Gastroesophageal sphincter (tissue), 3 donors: ENCODE measurements at regions not wholly inside any gene's neighbourhood (a gene's known extent, or its start where the extent isn't known, plus 50 kb on each side); places are given as distances from the start of the nearest gene placed in this dataset.

ENCODE experiments used
- EP300 ChIP-seq: sonication (generic); formaldehyde crosslinking; IDR thresholded peaks from one replicate; pipeline ENCODE4 v1.6.1; 2017; ENCODE audit warnings: antibody characterized with exemption, mild to moderate bottlenecking
- POLR2AphosphoS5 ChIP-seq: sonication (generic); formaldehyde crosslinking; IDR thresholded peaks from one replicate; pipeline ENCODE4 v1.6.1; 2017; ENCODE audit warnings: antibody characterized with exemption
- TF ChIP-seq, protein P1 (sequence below), 4 experiments: fragments of 200-600 bp in 2 of 4; fragments of 450-650 bp in 2 of 4; sonication (generic) in 1 of 4; IDR thresholded peaks; one replicate each; pipeline ENCODE4 v1.5.1; 2017 to 2019; ENCODE audit warnings: antibody characterized with exemption in 4 of 4, mild to moderate bottlenecking in 2 of 4, moderate library complexity in 2 of 4

DNA sequence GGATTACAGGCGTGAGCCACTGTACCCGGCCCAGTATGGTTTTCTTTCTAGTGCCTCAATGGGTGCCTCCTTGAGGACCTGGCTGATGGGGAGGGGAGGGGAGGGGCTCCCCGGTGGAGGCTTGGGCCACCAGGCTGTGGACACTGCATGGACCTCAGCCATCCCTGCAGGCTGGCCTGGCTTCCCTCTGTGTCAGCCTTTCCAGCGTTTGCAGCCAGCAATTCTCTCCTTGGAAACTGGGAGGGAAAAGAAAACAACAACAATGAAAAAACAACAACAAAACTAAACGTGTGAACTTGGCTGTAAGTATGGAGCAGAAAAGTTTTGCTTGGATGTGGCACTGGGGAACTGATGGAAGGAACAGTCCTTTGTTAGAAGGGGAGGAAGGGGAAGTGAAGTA, 159.3 kb downstream of the GLI2 start:
- TF ChIP-seq EP300 (no peak), POLR2AphosphoS5 (no peak)
- TF ChIP-seq, protein P1, sequence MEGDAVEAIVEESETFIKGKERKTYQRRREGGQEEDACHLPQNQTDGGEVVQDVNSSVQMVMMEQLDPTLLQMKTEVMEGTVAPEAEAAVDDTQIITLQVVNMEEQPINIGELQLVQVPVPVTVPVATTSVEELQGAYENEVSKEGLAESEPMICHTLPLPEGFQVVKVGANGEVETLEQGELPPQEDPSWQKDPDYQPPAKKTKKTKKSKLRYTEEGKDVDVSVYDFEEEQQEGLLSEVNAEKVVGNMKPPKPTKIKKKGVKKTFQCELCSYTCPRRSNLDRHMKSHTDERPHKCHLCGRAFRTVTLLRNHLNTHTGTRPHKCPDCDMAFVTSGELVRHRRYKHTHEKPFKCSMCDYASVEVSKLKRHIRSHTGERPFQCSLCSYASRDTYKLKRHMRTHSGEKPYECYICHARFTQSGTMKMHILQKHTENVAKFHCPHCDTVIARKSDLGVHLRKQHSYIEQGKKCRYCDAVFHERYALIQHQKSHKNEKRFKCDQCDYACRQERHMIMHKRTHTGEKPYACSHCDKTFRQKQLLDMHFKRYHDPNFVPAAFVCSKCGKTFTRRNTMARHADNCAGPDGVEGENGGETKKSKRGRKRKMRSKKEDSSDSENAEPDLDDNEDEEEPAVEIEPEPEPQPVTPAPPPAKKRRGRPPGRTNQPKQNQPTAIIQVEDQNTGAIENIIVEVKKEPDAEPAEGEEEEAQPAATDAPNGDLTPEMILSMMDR (IDR thresholded peaks at IDR 0.05), result no peak
